HG03060 (cell line): ENCODE measurements at regions not wholly inside any gene's neighbourhood (a gene's known extent, or its start where the extent isn't known, plus 50 kb on each side); places are given as distances from the start of the nearest gene placed in this dataset.
"Not testable (repeated sequence)": the region's sequence is repeated elsewhere in the genome, so short reads cannot be mapped to it uniquely, and the experiment has no call there.

Source experiments
- ATAC-seq: cut with Tn5 transposase; IDR thresholded peaks from one replicate; pipeline ENCODE4 v1.9.1; 2021; ENCODE audit warnings: low read depth, moderate number of reproducible peaks; ENCODE audit not compliant: unreplicated experiment

GRCh38 chr4:143819029-143819428 lies 86.3 kb downstream of the GYPE start:
- no peak for ATAC-seq

GRCh38 chr4:143817866-143818265 lies 87.5 kb downstream of the GYPE start:
- ATAC-seq: not testable (repeated sequence)

- ATAC-seq: not testable (repeated sequence)
Observed at GRCh38 chr4:143815375-143815774, 90.0 kb downstream of the GYPE start.

- ATAC-seq: not testable (repeated sequence)
Observed at GRCh38 chr4:143813431-143814154, 91.8 kb downstream of the GYPE start.

GRCh38 chr4:143791693-143792092 lies 91.2 kb upstream of the FREM3 start:
- not testable (repeated sequence) for ATAC-seq

GRCh38 chr4:143790425-143790824 lies 90.0 kb upstream of the FREM3 start:
- not testable (repeated sequence) for ATAC-seq

- not testable (repeated sequence) for ATAC-seq
Observed at GRCh38 chr4:143789618-143790017, 89.1 kb upstream of the FREM3 start.

GRCh38 chr4:143784567-143784966 lies 84.1 kb upstream of the FREM3 start:
- ATAC-seq: no peak

- no peak for ATAC-seq
Observed at GRCh38 chr4:143782521-143782920, 82.0 kb upstream of the FREM3 start.

- peak; percentile 98 for ATAC-seq
Observed at GRCh38 chr4:143773998-143774895, 73.8 kb upstream of the FREM3 start.

- no peak for ATAC-seq
Observed at GRCh38 chr4:143771269-143771668, 70.8 kb upstream of the FREM3 start.

GRCh38 chr4:143768007-143768591 lies 67.6 kb upstream of the FREM3 start:
- ATAC-seq: no peak

GRCh38 chr4:143763587-143763986 lies 63.1 kb upstream of the FREM3 start:
- ATAC-seq: no peak

- ATAC-seq: no peak
Observed at GRCh38 chr4:143762511-143762910, 62.0 kb upstream of the FREM3 start.
